PC-9 (cell line): ENCODE measurements at regions not wholly inside any gene's neighbourhood (a gene's known extent, or its start where the extent isn't known, plus 50 kb on each side); places are given as distances from the start of the nearest gene placed in this dataset.

Source experiments
- CTCF ChIP-seq: fragments of 200-600 bp; sonication (generic); conservative IDR thresholded peaks from 2 replicates; pipeline ENCODE4 v1.6.1; 2017; ENCODE audit warnings: mixed run types, antibody characterized with exemption, mild to moderate bottlenecking, moderate library complexity
- EZH2 ChIP-seq: fragments of 200-600 bp; sonication (generic); IDR thresholded peaks from 2 replicates; pipeline ENCODE4 v1.8.0; 2017; ENCODE audit warnings: antibody characterized with exemption, low read depth

- TF ChIP-seq CTCF (no peak), EZH2 (no peak)
These were observed 495.2 kb upstream of the IGFBP7 start for GRCh38 chr4:57605376-57605775.
